ENCODE measurements at regions not wholly inside any gene's neighbourhood (a gene's known extent, or its start where the extent isn't known, plus 50 kb on each side); places are given as distances from the start of the nearest gene placed in this dataset.

GRCh38 chr6:82118150-82118562 lies 129.4 kb downstream of the IBTK start:
- intact Hi-C loops (cut with DNase I) = no loop called here
- H3K36me3 ChIP-seq (replicated peaks in 1 of 2) = no peaks in the 10 kb centered on the region
- no peak overlapping the region for H3K27ac ChIP-seq
- 36 to 61% (median 54%) methylated on average over 3 of the region's 3 CpGs for WGBS, 4 donors
- H3K27me3 ChIP-seq = no peaks in the 10 kb centered on the region
- H3K4me1 ChIP-seq (replicated peaks in 1 of 2) = no peaks in the 10 kb centered on the region
- DNase-seq = no peak
- no peaks in the 10 kb centered on the region for H3K9me3 ChIP-seq (replicated peaks in 1 of 3)
- no peak overlapping the region for H3K4me3 ChIP-seq
- TF ChIP-seq CTCF (IDR thresholded peaks at IDR 0.05) = no peak
- TF ChIP-seq POLR2A (IDR thresholded peaks at IDR 0.05) = no peak

- WGBS, 4 donors = 80 to 91% (median 89%) methylated on average over 3 of the region's 3 CpGs
- Histone ChIP-seq H3K9me3 (replicated peaks in 1 of 3) (no peaks in the 10 kb centered on the region), H3K36me3 (replicated peaks in 1 of 2) (no peaks in the 10 kb centered on the region), H3K4me3 (no peak overlapping the region), H3K27me3 (no peaks in the 10 kb centered on the region), H3K4me1 (replicated peaks in 1 of 2) (no peaks in the 10 kb centered on the region), H3K27ac (no peak overlapping the region)
- no peak for TF ChIP-seq POLR2A (IDR thresholded peaks at IDR 0.05)
- TF ChIP-seq CTCF (IDR thresholded peaks at IDR 0.05) = no peak
- intact Hi-C loops (cut with DNase I) = no loop called here
- DNase-seq = no peak
These were observed 132.8 kb downstream of the IBTK start for GRCh38 chr6:82114748-82115147.

GRCh38 chr6:82113231-82113630 lies 134.3 kb downstream of the IBTK start:
- H3K27me3 ChIP-seq = no peaks in the 10 kb centered on the region
- DNase-seq = no peak
- H3K36me3 ChIP-seq (replicated peaks in 1 of 2) = no peaks in the 10 kb centered on the region
- H3K9me3 ChIP-seq (replicated peaks in 1 of 3) = no peaks in the 10 kb centered on the region
- H3K4me1 ChIP-seq (replicated peaks in 1 of 2) = no peaks in the 10 kb centered on the region
- H3K4me3 ChIP-seq = no peak overlapping the region
- H3K27ac ChIP-seq = no peak overlapping the region
- 79 to 84% (median 83%) methylated on average over 3 of the region's 3 CpGs for WGBS, 4 donors
- TF ChIP-seq POLR2A (IDR thresholded peaks at IDR 0.05) (no peak), CTCF (IDR thresholded peaks at IDR 0.05) (no peak)
- intact Hi-C loops (cut with DNase I) = no loop called here

DNA sequence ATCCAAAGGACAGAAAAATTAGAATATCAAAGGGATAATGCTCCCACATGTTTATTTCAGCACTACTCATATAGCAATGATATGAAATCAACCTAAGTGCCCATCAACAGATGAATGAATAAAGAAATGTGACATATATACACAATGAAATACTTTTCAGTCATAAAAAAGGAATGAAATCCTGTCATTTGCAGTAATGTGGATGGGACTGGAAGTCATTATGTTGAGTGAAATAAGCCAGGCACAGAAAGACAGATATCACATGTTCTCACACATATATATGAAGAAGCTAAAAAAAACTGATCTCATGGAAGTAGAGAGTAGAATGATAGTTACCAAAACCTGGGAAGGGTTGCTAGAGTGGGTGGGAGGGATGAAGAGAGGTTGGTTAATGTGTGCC lies 135.7 kb downstream of the IBTK start:
- no peak overlapping the region for H3K4me3 ChIP-seq
- intact Hi-C loops (cut with DNase I) = no loop called here
- no peaks in the 10 kb centered on the region for H3K9me3 ChIP-seq (replicated peaks in 1 of 3)
- no peaks in the 10 kb centered on the region for H3K27me3 ChIP-seq
- TF ChIP-seq POLR2A (IDR thresholded peaks at IDR 0.05) (no peak), CTCF (IDR thresholded peaks at IDR 0.05) (no peak)
- H3K36me3 ChIP-seq (replicated peaks in 1 of 2) = no peaks in the 10 kb centered on the region
- DNase-seq = no peak
- no peaks in the 10 kb centered on the region for H3K4me1 ChIP-seq (replicated peaks in 1 of 2)
- H3K27ac ChIP-seq = no peak overlapping the region
